Naive thymus-derived CD4-positive, alpha-beta T cell (primary cell): ENCODE measurements at regions not wholly inside any gene's neighbourhood (a gene's known extent, or its start where the extent isn't known, plus 50 kb on each side); places are given as distances from the start of the nearest gene placed in this dataset.

Experiments used
- ATAC-seq: fragments of 150-1000 bp; cut with Tn5 transposase; 2 replicates; pipeline ENCODE4 v1.10.0; 2021; ENCODE audit warnings: mild to moderate bottlenecking, moderate library complexity
- CTCF ChIA-PET: fragments of 350-600 bp; sonication (Branson Sonifier 250); formaldehyde crosslinking; loops from one replicate; lab custom pipeline; 2021; ENCODE audit warnings: antibody characterized with exemption; lab: Charles Lee
- POLR2A ChIA-PET: fragments of 350-600 bp; sonication (Branson Sonifier 250); formaldehyde crosslinking; loops from one replicate; lab custom pipeline; 2021; ENCODE audit warnings: antibody characterized with exemption, inconsistent platforms; lab: Charles Lee
- DNase-seq, 9 donors: peaks; one replicate each; pipeline versions ENCODE4 v3.0.0 to v3.0.0-alpha.2; 2020 to 2022; ENCODE audit warnings: mixed read lengths in 1 of 9
- H3K27ac ChIP-seq: one replicate; pipeline ENCODE4 v1.7.0; 2013; ENCODE audit warnings: mild to moderate bottlenecking, low read depth, low read length, moderate library complexity
- H3K27me3 ChIP-seq, 2 donors: one replicate each; pipeline ENCODE4 v1.7.0; 2013; ENCODE audit warnings: low read length in 2 of 2, mild to moderate bottlenecking in 2 of 2, moderate library complexity in 2 of 2; ENCODE audit not compliant: control insufficient read depth in 2 of 2, insufficient read depth in 2 of 2
- H3K36me3 ChIP-seq, 3 experiments: 1 replicate in 2 of 3; 2 replicates in 1 of 3; pipeline ENCODE4 v1.7.0; 2013; ENCODE audit warnings: low read length in 3 of 3, mild to moderate bottlenecking in 3 of 3, moderate library complexity in 1 of 3; ENCODE audit not compliant: insufficient read depth in 3 of 3, control insufficient read depth in 2 of 3
- H3K4me1 ChIP-seq, 2 donors: one replicate each; pipeline ENCODE4 v1.7.0; 2013; ENCODE audit warnings: low read length in 2 of 2, mild to moderate bottlenecking in 2 of 2, moderate library complexity in 1 of 2; ENCODE audit not compliant: control insufficient read depth in 2 of 2, insufficient read depth in 2 of 2
- H3K4me3 ChIP-seq: 2 replicates; pipeline ENCODE4 v1.7.0; 2013; ENCODE audit warnings: mild to moderate bottlenecking, low read length
- H3K9me3 ChIP-seq, 3 experiments: 1 replicate in 2 of 3; 2 replicates in 1 of 3; pipeline ENCODE4 v1.7.0; 2013; ENCODE audit warnings: low read length in 3 of 3; ENCODE audit not compliant: control insufficient read depth in 2 of 3
- H3K27ac Mint-ChIP-seq, 9 donors: one replicate each; pipeline ENCODE4 v1.8.0; 2020 to 2022; ENCODE audit warnings: mixed read lengths in 9 of 9, mild to moderate bottlenecking in 8 of 9, moderate library complexity in 5 of 9, inconsistent platforms in 2 of 9
- H3K27me3 Mint-ChIP-seq, 5 donors: one replicate each; pipeline ENCODE4 v1.8.0; 2021 to 2022; ENCODE audit warnings: mixed read lengths in 5 of 5, mild to moderate bottlenecking in 1 of 5
- H3K36me3 Mint-ChIP-seq, 5 donors: one replicate each; pipeline ENCODE4 v1.8.0; 2020 to 2022; ENCODE audit warnings: mixed read lengths in 5 of 5, mild to moderate bottlenecking in 3 of 5, inconsistent platforms in 1 of 5
- H3K4me1 Mint-ChIP-seq, 7 donors: one replicate each; pipeline ENCODE4 v1.8.0; 2020 to 2022; ENCODE audit warnings: mixed read lengths in 7 of 7, mild to moderate bottlenecking in 3 of 7, inconsistent platforms in 1 of 7
- H3K4me3 Mint-ChIP-seq, 10 donors: one replicate each; pipeline ENCODE4 v1.8.0; 2020 to 2022; ENCODE audit warnings: mild to moderate bottlenecking in 10 of 10, mixed read lengths in 10 of 10, moderate library complexity in 6 of 10, inconsistent platforms in 2 of 10
- H3K9me3 Mint-ChIP-seq, 11 donors: one replicate each; pipeline ENCODE4 v1.8.0; 2020 to 2022; ENCODE audit warnings: mixed read lengths in 11 of 11, mild to moderate bottlenecking in 4 of 11, inconsistent platforms in 1 of 11, moderate library complexity in 1 of 11
- intact Hi-C, 2 donors: fragments of 100-400 bp; cut with micrococcal nuclease; formaldehyde crosslinking; loops; one replicate each; pipeline ENCODE4 v1.15.1; 2023

- no peak for ATAC-seq
- no peak for DNase-seq
- Mint-ChIP-seq H3K36me3 (no peaks in the 10 kb centered on the region), H3K4me3 (no peak overlapping the region), H3K9me3 (peaks cover 0 to 4% (median 0%) of the 10 kb centered on the region in 11 donors), H3K27me3 (peaks cover 0 to 6% (median 4%) of the 10 kb centered on the region in 5 donors), H3K4me1 (no peaks in the 10 kb centered on the region), H3K27ac (no peak overlapping the region)
- POLR2A ChIA-PET: no interaction called here
- CTCF ChIA-PET: no interaction called here
- Histone ChIP-seq H3K4me1 (no peaks in the 10 kb centered on the region), H3K4me3 (no peak overlapping the region), H3K36me3 (no peaks in the 10 kb centered on the region), H3K27ac (no peak overlapping the region), H3K9me3 (no peaks in the 10 kb centered on the region), H3K27me3 (no peaks in the 10 kb centered on the region)
- intact Hi-C loops: no loop called here
Measured at GRCh38 chr4:13944095-13944511, 316.6 kb upstream of the BOD1L1 start.

- Histone ChIP-seq H3K4me1 (no peaks in the 10 kb centered on the region), H3K36me3 (no peaks in the 10 kb centered on the region), H3K27ac (no peak overlapping the region), H3K9me3 (no peaks in the 10 kb centered on the region), H3K27me3 (no peaks in the 10 kb centered on the region), H3K4me3 (no peak overlapping the region)
- H3K27me3 Mint-ChIP-seq: peaks cover 0 to 4% (median 0%) of the 10 kb centered on the region in 5 donors
- intact Hi-C loops: no loop called here
- DNase-seq (no peak), ATAC-seq (no peak)
- CTCF ChIA-PET: no interaction called here
- no peaks in the 10 kb centered on the region for H3K36me3 Mint-ChIP-seq
- no peak overlapping the region for H3K4me3 Mint-ChIP-seq
- H3K27ac Mint-ChIP-seq: no peak overlapping the region
- no peaks in the 10 kb centered on the region for H3K4me1 Mint-ChIP-seq
- H3K9me3 Mint-ChIP-seq: no peaks in the 10 kb centered on the region
- POLR2A ChIA-PET: no interaction called here
Measured at GRCh38 chr4:13947921-13948320, 320.4 kb upstream of the BOD1L1 start.

- DNase-seq: no peak
- no peaks in the 10 kb centered on the region for H3K36me3 ChIP-seq
- no peaks in the 10 kb centered on the region for H3K4me1 ChIP-seq
- no peaks in the 10 kb centered on the region for H3K36me3 Mint-ChIP-seq
- ChIA-PET CTCF (no interaction called here), POLR2A (no interaction called here)
- H3K4me3 ChIP-seq: no peak overlapping the region
- ATAC-seq: no peak
- H3K27ac Mint-ChIP-seq: no peak overlapping the region
- no peaks in the 10 kb centered on the region for H3K9me3 Mint-ChIP-seq
- H3K9me3 ChIP-seq: no peaks in the 10 kb centered on the region
- intact Hi-C loops: no loop called here
- no peak overlapping the region for H3K4me3 Mint-ChIP-seq
- H3K27me3 Mint-ChIP-seq: peaks cover 0 to 4% (median 0%) of the 10 kb centered on the region in 5 donors
- no peaks in the 10 kb centered on the region for H3K27me3 ChIP-seq
- no peak overlapping the region for H3K27ac ChIP-seq
- H3K4me1 Mint-ChIP-seq: no peaks in the 10 kb centered on the region
Measured at GRCh38 chr4:13950491-13950890, 323.0 kb upstream of the BOD1L1 start.

GRCh38 chr4:13953083-13953482 is 325.6 kb upstream of the BOD1L1 start:
- no peaks in the 10 kb centered on the region for H3K36me3 ChIP-seq
- Mint-ChIP-seq H3K4me3 (no peak overlapping the region), H3K27me3 (peaks cover 0 to 11% (median 0%) of the 10 kb centered on the region in 5 donors), H3K4me1 (no peaks in the 10 kb centered on the region), H3K36me3 (no peaks in the 10 kb centered on the region), H3K27ac (no peak overlapping the region), H3K9me3 (no peaks in the 10 kb centered on the region)
- no peak overlapping the region for H3K27ac ChIP-seq
- H3K4me3 ChIP-seq: no peak overlapping the region
- ATAC-seq: no peak
- H3K9me3 ChIP-seq: no peaks in the 10 kb centered on the region
- no peaks in the 10 kb centered on the region for H3K4me1 ChIP-seq
- ChIA-PET CTCF (no interaction called here), POLR2A (no interaction called here)
- intact Hi-C loops: no loop called here
- no peaks in the 10 kb centered on the region for H3K27me3 ChIP-seq
- no peak for DNase-seq

GRCh38 chr4:13955551-13955950 is 328.0 kb upstream of the BOD1L1 start:
- Histone ChIP-seq H3K36me3 (no peaks in the 10 kb centered on the region), H3K4me1 (no peaks in the 10 kb centered on the region), H3K4me3 (no peak overlapping the region), H3K27me3 (no peaks in the 10 kb centered on the region), H3K9me3 (no peaks in the 10 kb centered on the region), H3K27ac (no peak overlapping the region)
- ATAC-seq: no peak
- no peak for DNase-seq
- CTCF ChIA-PET: no interaction called here
- Mint-ChIP-seq H3K36me3 (no peaks in the 10 kb centered on the region), H3K4me3 (no peak overlapping the region), H3K27me3 (peaks cover 0 to 11% (median 0%) of the 10 kb centered on the region in 5 donors), H3K4me1 (no peaks in the 10 kb centered on the region), H3K27ac (no peak overlapping the region), H3K9me3 (no peaks in the 10 kb centered on the region)
- POLR2A ChIA-PET: no interaction called here
- intact Hi-C loops: no loop called here

- H3K27ac ChIP-seq: no peak overlapping the region
- H3K27me3 ChIP-seq: no peaks in the 10 kb centered on the region
- POLR2A ChIA-PET: no interaction called here
- no peaks in the 10 kb centered on the region for H3K9me3 ChIP-seq
- CTCF ChIA-PET: no interaction called here
- no peak overlapping the region for H3K4me3 ChIP-seq
- Mint-ChIP-seq H3K27me3 (peaks cover 0 to 11% (median 0%) of the 10 kb centered on the region in 5 donors), H3K4me3 (no peak overlapping the region), H3K36me3 (no peaks in the 10 kb centered on the region), H3K27ac (no peak overlapping the region), H3K9me3 (no peaks in the 10 kb centered on the region), H3K4me1 (no peaks in the 10 kb centered on the region)
- no peaks in the 10 kb centered on the region for H3K36me3 ChIP-seq
- intact Hi-C loops: no loop called here
- H3K4me1 ChIP-seq: no peaks in the 10 kb centered on the region
- no peak for ATAC-seq
- DNase-seq: no peak
Measured at GRCh38 chr4:13956947-13957346, 329.4 kb upstream of the BOD1L1 start.

- Mint-ChIP-seq H3K4me1 (no peaks in the 10 kb centered on the region), H3K36me3 (no peaks in the 10 kb centered on the region), H3K4me3 (no peak overlapping the region), H3K27me3 (peaks cover 0 to 11% (median 0%) of the 10 kb centered on the region in 5 donors), H3K27ac (no peak overlapping the region), H3K9me3 (no peaks in the 10 kb centered on the region)
- peak; percentile 59 for ATAC-seq
- ChIA-PET POLR2A (no interaction called here), CTCF (no interaction called here)
- H3K4me1 ChIP-seq: no peaks in the 10 kb centered on the region
- DNase-seq: no peak
- no peak overlapping the region for H3K4me3 ChIP-seq
- no peaks in the 10 kb centered on the region for H3K27me3 ChIP-seq
- intact Hi-C loops: no loop called here
- no peaks in the 10 kb centered on the region for H3K36me3 ChIP-seq
- H3K27ac ChIP-seq: no peak overlapping the region
- no peaks in the 10 kb centered on the region for H3K9me3 ChIP-seq
Measured at GRCh38 chr4:13957871-13958270, 330.3 kb upstream of the BOD1L1 start.
